Ovary (tissue), 3 donors: ENCODE measurements at regions not wholly inside any gene's neighbourhood (a gene's known extent, or its start where the extent isn't known, plus 50 kb on each side); places are given as distances from the start of the nearest gene placed in this dataset.

Experiments
- POLR2A ChIP-seq: fragments of 450-650 bp; IDR thresholded peaks from one replicate; pipeline ENCODE4 v1.6.1; 2017; ENCODE audit warnings: antibody characterized with exemption, mild to moderate bottlenecking, moderate library complexity
- TF ChIP-seq, protein P1 (sequence below), 3 donors: fragments of 450-650 bp in 2 of 3; fragments of 200-600 bp in 1 of 3; IDR thresholded peaks; one replicate each; pipeline versions ENCODE4 v1.5.1 to v1.8.0; 2016 to 2022; ENCODE audit warnings: antibody characterized with exemption in 3 of 3, mild to moderate bottlenecking in 1 of 3
- donor health status: DM: no; HTN: no; CAD: no.

DNA sequence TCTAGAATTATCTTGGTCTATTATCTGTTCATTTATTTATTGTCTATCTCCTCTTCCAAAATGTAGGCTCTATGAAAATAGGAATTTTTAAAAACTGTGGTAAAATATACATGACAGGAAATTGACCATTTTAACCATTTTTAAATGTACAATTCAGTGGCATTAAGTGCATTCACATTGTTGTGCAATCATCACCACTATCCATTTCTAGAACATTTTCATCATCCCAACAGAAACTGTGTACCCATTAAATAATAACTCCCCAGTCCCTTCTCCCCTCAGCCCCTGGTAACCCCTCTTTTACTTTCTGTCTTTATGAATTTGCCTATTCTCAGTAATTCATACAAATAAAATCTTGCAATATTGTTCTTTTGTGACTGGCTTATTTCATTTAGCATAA lies 71.1 kb upstream of the LCLAT1 start:
- TF ChIP-seq POLR2A: no peak
- TF ChIP-seq, protein P1, sequence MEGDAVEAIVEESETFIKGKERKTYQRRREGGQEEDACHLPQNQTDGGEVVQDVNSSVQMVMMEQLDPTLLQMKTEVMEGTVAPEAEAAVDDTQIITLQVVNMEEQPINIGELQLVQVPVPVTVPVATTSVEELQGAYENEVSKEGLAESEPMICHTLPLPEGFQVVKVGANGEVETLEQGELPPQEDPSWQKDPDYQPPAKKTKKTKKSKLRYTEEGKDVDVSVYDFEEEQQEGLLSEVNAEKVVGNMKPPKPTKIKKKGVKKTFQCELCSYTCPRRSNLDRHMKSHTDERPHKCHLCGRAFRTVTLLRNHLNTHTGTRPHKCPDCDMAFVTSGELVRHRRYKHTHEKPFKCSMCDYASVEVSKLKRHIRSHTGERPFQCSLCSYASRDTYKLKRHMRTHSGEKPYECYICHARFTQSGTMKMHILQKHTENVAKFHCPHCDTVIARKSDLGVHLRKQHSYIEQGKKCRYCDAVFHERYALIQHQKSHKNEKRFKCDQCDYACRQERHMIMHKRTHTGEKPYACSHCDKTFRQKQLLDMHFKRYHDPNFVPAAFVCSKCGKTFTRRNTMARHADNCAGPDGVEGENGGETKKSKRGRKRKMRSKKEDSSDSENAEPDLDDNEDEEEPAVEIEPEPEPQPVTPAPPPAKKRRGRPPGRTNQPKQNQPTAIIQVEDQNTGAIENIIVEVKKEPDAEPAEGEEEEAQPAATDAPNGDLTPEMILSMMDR (IDR thresholded peaks at IDR 0.05): no peak
